Uterus (tissue), 3 donors: ENCODE measurements at regions not wholly inside any gene's neighbourhood (a gene's known extent, or its start where the extent isn't known, plus 50 kb on each side); places are given as distances from the start of the nearest gene placed in this dataset.

Experiments
- DNase-seq, 2 donors: peaks; one replicate each; pipeline ENCODE4 v3.0.0-alpha.2; 2019 to 2020
- H3K27ac ChIP-seq, 2 donors: fragments of 200-600 bp; sonication (generic); 1 replicate in 1 of 2; 2 replicates in 1 of 2; pipeline ENCODE4 v1.5.1; 2016 to 2018
- H3K27me3 ChIP-seq, 2 donors: fragments of 200-600 bp; sonication (generic); one replicate each; pipeline ENCODE4 v1.5.1; 2018 to 2019; ENCODE audit warnings: control low read depth in 1 of 2
- H3K36me3 ChIP-seq, 2 donors: fragments of 200-600 bp; sonication (generic); one replicate each; pipeline ENCODE4 v1.5.1; 2019; ENCODE audit warnings: control low read depth in 1 of 2
- H3K4me1 ChIP-seq, 2 donors: fragments of 200-600 bp; sonication (generic); one replicate each; pipeline ENCODE4 v1.5.1; 2018 to 2019; ENCODE audit warnings: control low read depth in 1 of 2
- H3K4me3 ChIP-seq, 2 donors: fragments of 200-600 bp; sonication (generic); 1 replicate in 1 of 2; 2 replicates in 1 of 2; pipeline ENCODE4 v1.5.1; 2018 to 2019; ENCODE audit warnings: mild to moderate bottlenecking in 1 of 2
- H3K9me3 ChIP-seq, 2 donors: fragments of 200-600 bp; sonication (generic); one replicate each; pipeline ENCODE4 v1.5.1; 2019; ENCODE audit warnings: control low read depth in 1 of 2
- POLR2A ChIP-seq, 2 donors: fragments of 450-650 bp; IDR thresholded peaks; one replicate each; pipeline ENCODE4 v1.6.1; 2016; ENCODE audit warnings: antibody characterized with exemption in 2 of 2, mild to moderate bottlenecking in 1 of 2, moderate library complexity in 1 of 2
- intact Hi-C: fragments of 100-400 bp; cut with DNase I; formaldehyde crosslinking; loops from one replicate; pipeline ENCODE4 v1.15.1; 2023; ENCODE audit warnings: low total_unique reads
- TF ChIP-seq, protein P1 (sequence below), 4 experiments: fragments of 200-600 bp in 2 of 4; fragments of 450-650 bp in 2 of 4; sonication (generic) in 2 of 4; IDR thresholded peaks; one replicate each; pipeline ENCODE4 v1.5.1; 2016 to 2019; ENCODE audit warnings: antibody characterized with exemption in 4 of 4, mild to moderate bottlenecking in 2 of 4, moderate library complexity in 1 of 4
- donor health status: DM: yes; HTN: yes; CAD: no.

DNA sequence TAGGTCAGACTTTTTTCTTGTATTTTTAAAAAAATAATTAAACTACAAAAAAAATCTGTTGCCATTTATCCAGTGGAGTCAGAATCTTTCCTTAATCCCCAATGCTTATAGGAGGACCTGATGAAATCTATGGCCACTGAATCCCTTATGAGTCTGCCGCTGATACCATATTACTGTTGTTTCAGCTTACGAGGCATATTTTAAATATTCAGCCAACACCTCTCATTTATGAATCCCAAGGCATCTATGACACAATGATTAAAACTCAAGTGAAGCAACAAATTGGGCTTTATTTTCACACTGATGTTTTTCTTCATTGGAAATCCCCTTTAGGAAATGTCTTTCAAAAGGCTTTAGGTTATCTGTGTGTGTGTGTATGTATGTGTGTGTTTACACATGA lies 137.8 kb upstream of the PUDP start:
- H3K36me3 ChIP-seq: no peaks in the 10 kb centered on the region
- H3K9me3 ChIP-seq: no peaks in the 10 kb centered on the region
- no peaks in the 10 kb centered on the region for H3K4me1 ChIP-seq
- H3K27ac ChIP-seq: no peak overlapping the region
- H3K4me3 ChIP-seq: no peak overlapping the region
- no peak for TF ChIP-seq POLR2A (IDR thresholded peaks at IDR 0.05)
- TF ChIP-seq, protein P1, sequence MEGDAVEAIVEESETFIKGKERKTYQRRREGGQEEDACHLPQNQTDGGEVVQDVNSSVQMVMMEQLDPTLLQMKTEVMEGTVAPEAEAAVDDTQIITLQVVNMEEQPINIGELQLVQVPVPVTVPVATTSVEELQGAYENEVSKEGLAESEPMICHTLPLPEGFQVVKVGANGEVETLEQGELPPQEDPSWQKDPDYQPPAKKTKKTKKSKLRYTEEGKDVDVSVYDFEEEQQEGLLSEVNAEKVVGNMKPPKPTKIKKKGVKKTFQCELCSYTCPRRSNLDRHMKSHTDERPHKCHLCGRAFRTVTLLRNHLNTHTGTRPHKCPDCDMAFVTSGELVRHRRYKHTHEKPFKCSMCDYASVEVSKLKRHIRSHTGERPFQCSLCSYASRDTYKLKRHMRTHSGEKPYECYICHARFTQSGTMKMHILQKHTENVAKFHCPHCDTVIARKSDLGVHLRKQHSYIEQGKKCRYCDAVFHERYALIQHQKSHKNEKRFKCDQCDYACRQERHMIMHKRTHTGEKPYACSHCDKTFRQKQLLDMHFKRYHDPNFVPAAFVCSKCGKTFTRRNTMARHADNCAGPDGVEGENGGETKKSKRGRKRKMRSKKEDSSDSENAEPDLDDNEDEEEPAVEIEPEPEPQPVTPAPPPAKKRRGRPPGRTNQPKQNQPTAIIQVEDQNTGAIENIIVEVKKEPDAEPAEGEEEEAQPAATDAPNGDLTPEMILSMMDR (IDR thresholded peaks at IDR 0.05): no peak
- H3K27me3 ChIP-seq: no peaks in the 10 kb centered on the region
- intact Hi-C loops: no loop called here
- no peak for DNase-seq

DNA sequence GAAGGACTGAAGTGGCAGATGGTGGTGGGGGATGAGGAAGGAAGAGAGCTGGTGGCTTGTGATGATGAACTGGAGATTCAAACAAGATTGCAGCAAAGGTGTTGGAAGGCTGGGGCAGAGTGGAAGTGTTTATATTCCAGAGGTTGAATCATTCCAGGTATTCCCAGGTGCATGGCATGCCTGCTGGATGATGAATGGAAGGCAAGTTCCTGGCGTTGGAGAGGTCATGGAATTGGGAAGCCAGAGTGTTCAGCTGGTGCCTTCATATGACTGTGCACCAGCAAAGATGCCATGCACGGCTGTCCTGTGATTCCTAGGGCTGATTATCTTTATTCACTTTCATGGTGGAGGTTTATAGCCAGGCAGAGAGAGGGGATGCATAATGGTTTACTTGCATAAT lies 135.8 kb upstream of the PUDP start:
- H3K27ac ChIP-seq: no peak overlapping the region
- H3K36me3 ChIP-seq: no peaks in the 10 kb centered on the region
- intact Hi-C loops: no loop called here
- no peak for TF ChIP-seq POLR2A (IDR thresholded peaks at IDR 0.05)
- TF ChIP-seq, protein P1 (IDR thresholded peaks at IDR 0.05): no peak
- H3K27me3 ChIP-seq: no peaks in the 10 kb centered on the region
- no peak for DNase-seq
- H3K4me3 ChIP-seq: no peak overlapping the region
- no peaks in the 10 kb centered on the region for H3K9me3 ChIP-seq
- H3K4me1 ChIP-seq: no peaks in the 10 kb centered on the region

DNA sequence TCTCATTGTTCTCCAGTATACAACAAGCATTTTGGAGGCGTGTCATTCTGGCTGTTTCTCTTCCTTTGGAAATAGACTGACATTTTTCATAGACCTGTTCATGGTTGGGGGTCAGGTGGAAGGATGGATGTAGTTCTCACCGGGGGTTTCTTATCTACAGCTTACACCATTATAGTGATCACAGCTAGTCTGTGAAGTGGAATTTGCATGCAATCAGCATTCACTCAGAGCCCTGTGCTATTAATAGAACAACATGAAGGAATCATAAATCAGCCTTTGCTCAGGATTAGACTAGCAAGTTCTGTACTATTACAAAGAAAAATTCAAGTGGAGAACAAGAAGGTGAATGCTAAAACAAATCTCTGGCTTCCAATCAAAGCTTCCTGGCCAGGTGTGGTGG lies 132.6 kb upstream of the PUDP start:
- no peaks in the 10 kb centered on the region for H3K4me1 ChIP-seq
- H3K9me3 ChIP-seq: no peaks in the 10 kb centered on the region
- intact Hi-C loops: no loop called here
- H3K27ac ChIP-seq: no peak overlapping the region
- DNase-seq: no peak
- no peaks in the 10 kb centered on the region for H3K27me3 ChIP-seq
- TF ChIP-seq POLR2A (IDR thresholded peaks at IDR 0.05): no peak
- TF ChIP-seq, protein P1 (IDR thresholded peaks at IDR 0.05): no peak
- H3K4me3 ChIP-seq: no peak overlapping the region
- no peaks in the 10 kb centered on the region for H3K36me3 ChIP-seq

DNA sequence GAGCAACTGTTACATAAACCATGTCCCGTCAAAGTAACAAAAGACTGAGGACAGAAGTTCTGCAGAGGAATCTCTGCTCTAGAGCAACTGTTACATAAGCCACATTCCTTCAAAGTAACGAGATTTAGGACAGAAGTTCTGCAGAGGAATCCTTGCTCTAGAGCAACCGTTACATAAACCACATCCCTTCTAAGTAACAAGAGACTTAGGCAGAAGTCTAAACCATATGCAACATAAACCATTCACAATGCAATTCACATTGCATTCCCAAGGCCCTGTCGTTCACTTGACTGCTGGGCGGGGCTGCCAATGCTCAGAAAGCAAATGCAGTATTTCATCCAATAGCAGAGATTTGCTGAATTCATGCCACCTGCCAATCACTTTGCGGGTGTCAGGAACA lies 124.4 kb upstream of the PUDP start:
- no peaks in the 10 kb centered on the region for H3K27me3 ChIP-seq
- H3K27ac ChIP-seq: no peak overlapping the region
- DNase-seq: no peak
- TF ChIP-seq, protein P1 (IDR thresholded peaks at IDR 0.05): no peak
- no peak for TF ChIP-seq POLR2A (IDR thresholded peaks at IDR 0.05)
- no peak overlapping the region for H3K4me3 ChIP-seq
- no peaks in the 10 kb centered on the region for H3K9me3 ChIP-seq
- intact Hi-C loops: no loop called here
- H3K4me1 ChIP-seq: peaks cover 0 to 5% of the 10 kb centered on the region in 2 donors
- H3K36me3 ChIP-seq: no peaks in the 10 kb centered on the region

DNA sequence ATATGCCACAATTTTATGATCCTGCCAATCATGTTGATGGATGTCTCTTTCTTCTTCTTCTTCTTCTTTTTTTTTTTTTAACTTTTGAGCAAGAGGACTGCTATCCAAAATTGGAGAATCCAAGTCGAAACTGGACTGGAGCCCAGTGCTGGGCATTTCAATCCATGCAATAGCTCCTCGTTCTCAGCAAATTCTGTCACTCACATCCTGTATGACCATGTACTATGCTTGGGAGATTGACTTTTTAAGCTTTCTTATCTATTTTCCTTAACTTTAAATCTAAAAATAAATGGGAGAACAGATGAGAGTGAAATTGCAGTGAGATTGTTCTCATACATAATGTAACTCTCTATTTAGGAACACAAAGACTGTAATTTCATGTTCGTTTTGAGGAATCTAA lies 123.0 kb upstream of the PUDP start:
- Histone ChIP-seq H3K9me3 (no peaks in the 10 kb centered on the region), H3K27me3 (no peaks in the 10 kb centered on the region), H3K4me3 (no peak overlapping the region), H3K36me3 (no peaks in the 10 kb centered on the region), H3K4me1 (peaks cover 0 to 5% of the 10 kb centered on the region in 2 donors), H3K27ac (peak overlapping the region in 1 of 2 donors; percentile 57)
- intact Hi-C loops: no loop called here
- TF ChIP-seq POLR2A (IDR thresholded peaks at IDR 0.05): no peak
- TF ChIP-seq, protein P1 (IDR thresholded peaks at IDR 0.05): no peak
- DNase-seq: no peak
